ENCODE measurements at regions not wholly inside any gene's neighbourhood (a gene's known extent, or its start where the extent isn't known, plus 50 kb on each side); places are given as distances from the start of the nearest gene placed in this dataset.

- no peak for TF ChIP-seq CTCF (conservative IDR thresholded peaks at IDR 0.05; ENCODE audit: low read depth in 2 of 2)
- no peak for TF ChIP-seq EZH2 (IDR thresholded peaks at IDR 0.05; ENCODE audit: low read depth, unreplicated experiment)
- no peak for TF ChIP-seq REST (IDR thresholded peaks at IDR 0.05; ENCODE audit: unreplicated experiment)
- TF ChIP-seq CREB1 (CRISPR knock-in tag; IDR thresholded peaks at IDR 0.05; ENCODE audit: low read depth), result no peak
- no peak for TF ChIP-seq POLR2AphosphoS5 (IDR thresholded peaks at IDR 0.05; ENCODE audit: low read depth)
These were observed 1559.9 kb upstream of the FLRT2 start for GRCh38 chr14:83969998-83970397.

All from GM23338 (cell line).